ENCODE measurements at regions not wholly inside any gene's neighbourhood (a gene's known extent, or its start where the extent isn't known, plus 50 kb on each side); places are given as distances from the start of the nearest gene placed in this dataset.

DNA sequence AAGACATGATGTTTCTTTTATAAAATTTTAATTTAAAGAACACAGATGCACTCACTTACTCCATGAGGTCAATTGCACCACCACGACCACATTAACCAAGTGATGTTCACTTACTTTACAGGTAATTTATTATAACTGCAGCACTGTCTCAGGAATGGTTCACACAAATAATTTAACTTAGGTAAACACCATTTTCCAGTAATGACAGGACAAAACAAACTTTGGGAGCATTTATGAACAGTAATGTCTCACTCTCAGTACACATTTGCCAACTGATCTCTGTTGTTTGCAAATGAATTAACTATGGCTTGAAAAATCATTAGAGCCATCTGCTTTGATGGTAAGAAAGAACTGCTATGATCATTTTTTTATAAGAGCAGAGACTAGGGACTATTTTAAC lies 150.4 kb downstream of the ETV1 start:
- TF ChIP-seq, protein P1, sequence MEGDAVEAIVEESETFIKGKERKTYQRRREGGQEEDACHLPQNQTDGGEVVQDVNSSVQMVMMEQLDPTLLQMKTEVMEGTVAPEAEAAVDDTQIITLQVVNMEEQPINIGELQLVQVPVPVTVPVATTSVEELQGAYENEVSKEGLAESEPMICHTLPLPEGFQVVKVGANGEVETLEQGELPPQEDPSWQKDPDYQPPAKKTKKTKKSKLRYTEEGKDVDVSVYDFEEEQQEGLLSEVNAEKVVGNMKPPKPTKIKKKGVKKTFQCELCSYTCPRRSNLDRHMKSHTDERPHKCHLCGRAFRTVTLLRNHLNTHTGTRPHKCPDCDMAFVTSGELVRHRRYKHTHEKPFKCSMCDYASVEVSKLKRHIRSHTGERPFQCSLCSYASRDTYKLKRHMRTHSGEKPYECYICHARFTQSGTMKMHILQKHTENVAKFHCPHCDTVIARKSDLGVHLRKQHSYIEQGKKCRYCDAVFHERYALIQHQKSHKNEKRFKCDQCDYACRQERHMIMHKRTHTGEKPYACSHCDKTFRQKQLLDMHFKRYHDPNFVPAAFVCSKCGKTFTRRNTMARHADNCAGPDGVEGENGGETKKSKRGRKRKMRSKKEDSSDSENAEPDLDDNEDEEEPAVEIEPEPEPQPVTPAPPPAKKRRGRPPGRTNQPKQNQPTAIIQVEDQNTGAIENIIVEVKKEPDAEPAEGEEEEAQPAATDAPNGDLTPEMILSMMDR (conservative IDR thresholded peaks at IDR 0.05 in 1 of 2, IDR thresholded peaks at IDR 0.05 in 1 of 2; ENCODE audit: extremely low read depth in 1 of 2, insufficient read depth in 1 of 2, low read depth in 1 of 2, low read length in 2 of 2): no peak
- no peak for TF ChIP-seq EZH2 (IDR thresholded peaks at IDR 0.05; ENCODE audit: borderline replicate concordance, low read length)
